B cell (primary cell): ENCODE measurements at regions not wholly inside any gene's neighbourhood (a gene's known extent, or its start where the extent isn't known, plus 50 kb on each side); places are given as distances from the start of the nearest gene placed in this dataset.
"Not testable (repeated sequence)": the region's sequence is repeated elsewhere in the genome, so short reads cannot be mapped to it uniquely, and the experiment has no call there.

Experiments used
- ATAC-seq: fragments of 200-7000 bp; cut with Tn5 transposase; one replicate; pipeline ENCODE4 v1.10.0; 2021; ENCODE audit warnings: low read depth, mild to moderate bottlenecking, moderate number of reproducible peaks, moderate library complexity
- CTCF ChIA-PET: fragments of 350-600 bp; sonication (Branson Sonifier 250); formaldehyde crosslinking; loops from one replicate; lab custom pipeline; 2021; ENCODE audit warnings: antibody characterized with exemption, inconsistent platforms; lab: Charles Lee
- POLR2A ChIA-PET: fragments of 350-600 bp; sonication (Branson Sonifier 250); formaldehyde crosslinking; loops from one replicate; lab custom pipeline; 2021; ENCODE audit warnings: antibody characterized with exemption; lab: Charles Lee
- DNase-seq: peaks from one replicate; pipeline ENCODE4 v3.0.0; 2013
- H2AFZ ChIP-seq: 2 replicates; pipeline ENCODE4 v1.6.1; 2012; ENCODE audit warnings: mild to moderate bottlenecking, low read depth, low read length; ENCODE audit not compliant: insufficient read depth, poor library complexity, severe bottlenecking
- H3K27ac ChIP-seq, 2 donors: 1 replicate in 1 of 2; 2 replicates in 1 of 2; pipeline ENCODE4 v1.5.1; 2012 to 2013; ENCODE audit warnings: low read length in 2 of 2, mild to moderate bottlenecking in 2 of 2, moderate library complexity in 1 of 2
- H3K27me3 ChIP-seq, 4 experiments: fragments of 200-600 bp in 1 of 4; sonication (generic) in 1 of 4; replicated peaks in 1 of 4; 1 replicate in 2 of 4; 2 replicates in 2 of 4; pipeline versions ENCODE4 v1.6.1 to v1.7.0; 2013 to 2016; ENCODE audit warnings: low read length in 3 of 4, mild to moderate bottlenecking in 2 of 4, mixed read lengths in 1 of 4, moderate library complexity in 1 of 4; ENCODE audit not compliant: insufficient read depth in 4 of 4, control insufficient read depth in 3 of 4; ENCODE audit errors: control extremely low read depth in 1 of 4
- H3K36me3 ChIP-seq, 2 experiments: replicated peaks in 1 of 2; 1 replicate in 1 of 2; 2 replicates in 1 of 2; pipeline versions ENCODE4 v1.6.1 to v1.7.1; 2013; ENCODE audit warnings: low read length in 1 of 2; ENCODE audit not compliant: insufficient read depth in 2 of 2, control insufficient read depth in 1 of 2; ENCODE audit errors: control extremely low read depth in 1 of 2, extremely low read depth in 1 of 2
- H3K4me1 ChIP-seq, 2 donors: fragments of 200-600 bp in 1 of 2; sonication (generic) in 1 of 2; 1 replicate in 1 of 2; 2 replicates in 1 of 2; pipeline versions ENCODE4 v1.5.1 to v1.6.1; 2013 to 2017; ENCODE audit warnings: low read length in 2 of 2; ENCODE audit not compliant: control insufficient read depth in 2 of 2, insufficient read depth in 2 of 2
- H3K4me2 ChIP-seq: replicated peaks from 2 replicates; pipeline ENCODE3; 2012; ENCODE audit warnings: mild to moderate bottlenecking, low read depth, low read length; ENCODE audit not compliant: poor library complexity, severe bottlenecking
- H3K4me3 ChIP-seq, 5 experiments: fragments of 200-600 bp in 1 of 5; sonication (generic) in 1 of 5; 1 replicate in 3 of 5; 2 replicates in 2 of 5; pipeline versions ENCODE4 v1.5.1 to v1.7.0; 2011 to 2016; ENCODE audit warnings: low read length in 4 of 5, mild to moderate bottlenecking in 4 of 5, low read depth in 2 of 5, control low read depth in 1 of 5, moderate library complexity in 1 of 5; ENCODE audit not compliant: insufficient read depth in 1 of 5; ENCODE audit errors: control extremely low read depth in 1 of 5, extremely low read depth in 1 of 5
- H3K79me2 ChIP-seq: fragments of 200-600 bp; sonication (generic); one replicate; pipeline ENCODE4 v1.6.0; 2016; ENCODE audit warnings: low read length; ENCODE audit not compliant: control insufficient read depth, insufficient read depth
- H3K9ac ChIP-seq: fragments of 200-600 bp; sonication (generic); 2 replicates; pipeline ENCODE4 v1.6.1; 2017; ENCODE audit warnings: mild to moderate bottlenecking, low read length, moderate library complexity
- H3K9me3 ChIP-seq, 3 donors: one replicate each; pipeline versions ENCODE4 v1.6.1 to v1.7.1; 2013; ENCODE audit warnings: low read length in 2 of 3; ENCODE audit not compliant: control insufficient read depth in 2 of 3, insufficient read depth in 1 of 3; ENCODE audit errors: control extremely low read depth in 1 of 3
- H4K20me1 ChIP-seq: 2 replicates; pipeline ENCODE4 v1.6.0; 2012; ENCODE audit warnings: mild to moderate bottlenecking, low read length; ENCODE audit not compliant: insufficient read depth, control insufficient read depth, poor library complexity, severe bottlenecking
- H3K27ac Mint-ChIP-seq: one replicate; pipeline ENCODE4 v1.8.0; 2021; ENCODE audit warnings: mixed read lengths
- H3K27me3 Mint-ChIP-seq: one replicate; pipeline ENCODE4 v1.8.0; 2021; ENCODE audit warnings: mixed read lengths
- H3K4me1 Mint-ChIP-seq: one replicate; pipeline ENCODE4 v1.8.0; 2021; ENCODE audit warnings: mixed read lengths
- H3K4me3 Mint-ChIP-seq: one replicate; pipeline ENCODE4 v1.8.0; 2021; ENCODE audit warnings: mixed read lengths
- H3K9me3 Mint-ChIP-seq: one replicate; pipeline ENCODE4 v1.8.0; 2022; ENCODE audit warnings: mixed read lengths; ENCODE audit not compliant: insufficient read depth
- EZH2 ChIP-seq: IDR thresholded peaks from 2 replicates; pipeline ENCODE4 v1.6.1; 2012; ENCODE audit warnings: borderline replicate concordance, low read depth, mild to moderate bottlenecking, moderate library complexity, low read length; ENCODE audit not compliant: insufficient read depth, poor library complexity, severe bottlenecking
- WGBS: methylation state at CpG from one replicate; pipeline ENCODE4 v1.1.5; 2013; ENCODE audit warnings: missing lambda C conversion rate; ENCODE audit not compliant: insufficient coverage; 5-methylcytosine and 5-hydroxymethylcytosine counted together
- intact Hi-C: fragments of 100-400 bp; cut with micrococcal nuclease; formaldehyde crosslinking; loops from one replicate; pipeline ENCODE4 v1.10.0; 2022
- TF ChIP-seq, protein P1 (sequence below): fragments of 200-600 bp; IDR thresholded peaks from one replicate; pipeline ENCODE4 v1.8.0; 2022; ENCODE audit warnings: antibody characterized with exemption, mild to moderate bottlenecking

DNA sequence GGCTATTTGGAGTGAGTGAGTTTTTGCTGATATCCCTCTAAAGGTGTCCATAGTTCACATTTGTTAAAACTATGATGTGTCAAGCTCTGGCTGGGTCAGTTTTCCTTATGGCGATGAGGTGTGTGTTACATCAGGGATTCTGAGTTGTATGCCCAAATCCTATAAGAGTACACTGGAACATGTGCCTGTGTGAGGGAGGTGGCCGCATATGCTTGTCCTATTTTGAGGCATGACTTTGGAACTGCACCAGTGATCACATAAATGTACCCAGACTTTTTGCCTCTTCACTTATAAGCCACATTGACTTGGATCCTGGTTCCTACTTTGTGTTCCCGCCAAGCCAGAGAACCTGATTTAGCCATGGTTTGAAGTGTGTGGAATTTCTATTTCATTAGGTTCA lies 140.3 kb upstream of the RXFP2 start:
- no peak overlapping the region for H3K4me3 ChIP-seq
- H3K79me2 ChIP-seq, result no peaks in the 10 kb centered on the region
- no peaks in the 10 kb centered on the region for H3K4me1 ChIP-seq
- ATAC-seq (no peak), DNase-seq (no peak)
- intact Hi-C loops, result no loop called here
- H3K4me2 ChIP-seq, result no peak overlapping the region
- H3K36me3 ChIP-seq, result no peaks in the 10 kb centered on the region
- H4K20me1 ChIP-seq, result no peaks in the 10 kb centered on the region
- H3K27ac ChIP-seq, result no peak overlapping the region
- POLR2A ChIA-PET, result no interaction called here
- CTCF ChIA-PET, result no interaction called here
- H3K9ac ChIP-seq, result no peak overlapping the region
- no peaks in the 10 kb centered on the region for H3K4me1 Mint-ChIP-seq
- no peaks in the 10 kb centered on the region for H3K27me3 Mint-ChIP-seq
- H3K9me3 ChIP-seq, result no peaks in the 10 kb centered on the region
- H3K9me3 Mint-ChIP-seq, result no peaks in the 10 kb centered on the region
- no peak overlapping the region for H3K4me3 Mint-ChIP-seq
- no peak for TF ChIP-seq EZH2
- TF ChIP-seq, protein P1, sequence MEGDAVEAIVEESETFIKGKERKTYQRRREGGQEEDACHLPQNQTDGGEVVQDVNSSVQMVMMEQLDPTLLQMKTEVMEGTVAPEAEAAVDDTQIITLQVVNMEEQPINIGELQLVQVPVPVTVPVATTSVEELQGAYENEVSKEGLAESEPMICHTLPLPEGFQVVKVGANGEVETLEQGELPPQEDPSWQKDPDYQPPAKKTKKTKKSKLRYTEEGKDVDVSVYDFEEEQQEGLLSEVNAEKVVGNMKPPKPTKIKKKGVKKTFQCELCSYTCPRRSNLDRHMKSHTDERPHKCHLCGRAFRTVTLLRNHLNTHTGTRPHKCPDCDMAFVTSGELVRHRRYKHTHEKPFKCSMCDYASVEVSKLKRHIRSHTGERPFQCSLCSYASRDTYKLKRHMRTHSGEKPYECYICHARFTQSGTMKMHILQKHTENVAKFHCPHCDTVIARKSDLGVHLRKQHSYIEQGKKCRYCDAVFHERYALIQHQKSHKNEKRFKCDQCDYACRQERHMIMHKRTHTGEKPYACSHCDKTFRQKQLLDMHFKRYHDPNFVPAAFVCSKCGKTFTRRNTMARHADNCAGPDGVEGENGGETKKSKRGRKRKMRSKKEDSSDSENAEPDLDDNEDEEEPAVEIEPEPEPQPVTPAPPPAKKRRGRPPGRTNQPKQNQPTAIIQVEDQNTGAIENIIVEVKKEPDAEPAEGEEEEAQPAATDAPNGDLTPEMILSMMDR, result no peak
- H3K27me3 ChIP-seq, result no peaks in the 10 kb centered on the region
- H2AFZ ChIP-seq, result no peak overlapping the region
- H3K27ac Mint-ChIP-seq, result no peak overlapping the region
- WGBS, result no CpG with 5 or more reads among the region's 3 CpGs

DNA sequence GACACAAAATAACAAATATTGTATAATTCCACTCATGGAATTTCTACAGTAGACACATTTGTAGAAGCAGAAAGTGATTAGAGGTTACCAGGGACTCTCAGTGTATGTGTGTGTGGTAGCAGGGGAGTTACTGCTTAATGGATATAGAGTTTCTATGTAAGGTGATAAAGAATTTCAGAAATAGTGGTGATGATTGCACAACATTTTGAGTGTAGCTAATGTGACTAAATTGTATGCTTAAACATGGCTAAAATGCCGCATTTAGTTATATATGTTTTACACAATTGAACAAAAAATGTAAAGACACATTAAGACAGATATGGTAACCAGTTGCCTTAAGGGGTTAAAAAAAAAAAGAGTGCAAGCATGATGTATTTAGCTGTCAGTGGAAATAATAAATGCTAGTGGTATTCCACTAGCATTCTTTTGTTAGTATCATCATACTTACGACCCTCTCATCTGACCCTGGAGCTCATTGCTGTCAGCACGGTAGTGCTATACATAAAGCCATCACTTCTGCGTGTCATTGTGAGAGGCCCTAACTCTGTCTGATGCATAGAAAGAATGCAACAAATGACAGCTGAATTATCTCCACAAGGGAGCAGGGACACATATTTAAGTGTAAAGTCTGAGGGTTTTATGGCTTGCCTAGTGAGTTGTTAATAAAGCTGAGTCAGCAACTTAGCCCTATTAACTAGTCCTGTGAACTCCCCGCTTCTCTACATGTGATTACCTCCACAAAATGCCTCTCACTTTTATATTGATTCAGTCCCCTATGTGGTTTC lies 134.1 kb upstream of the RXFP2 start:
- TF ChIP-seq, protein P1, result no peak
- no peak for TF ChIP-seq EZH2
- Histone ChIP-seq H2AFZ (no peak overlapping the region), H3K27me3 (no peaks in the 10 kb centered on the region), H3K9me3 (no peaks in the 10 kb centered on the region), H3K4me2 (no peak overlapping the region), H3K79me2 (no peaks in the 10 kb centered on the region), H4K20me1 (no peaks in the 10 kb centered on the region), H3K36me3 (no peaks in the 10 kb centered on the region), H3K27ac (no peak overlapping the region), H3K4me3 (no peak overlapping the region), H3K4me1 (no peaks in the 10 kb centered on the region), H3K9ac (no peak overlapping the region)
- intact Hi-C loops, result no loop called here
- POLR2A ChIA-PET, result no interaction called here
- ATAC-seq (no peak), DNase-seq (no peak)
- Mint-ChIP-seq H3K4me3 (no peak overlapping the region), H3K4me1 (no peaks in the 10 kb centered on the region), H3K27ac (no peak overlapping the region), H3K9me3 (no peaks in the 10 kb centered on the region), H3K27me3 (no peaks in the 10 kb centered on the region)
- no CpG with 5 or more reads among the region's 5 CpGs for WGBS
- CTCF ChIA-PET, result interaction anchor here (0.7 kb wide), 1 partner anchor 21 kb away, joined by 3 read pairs; no protein-coding TSS in a partner anchor

DNA sequence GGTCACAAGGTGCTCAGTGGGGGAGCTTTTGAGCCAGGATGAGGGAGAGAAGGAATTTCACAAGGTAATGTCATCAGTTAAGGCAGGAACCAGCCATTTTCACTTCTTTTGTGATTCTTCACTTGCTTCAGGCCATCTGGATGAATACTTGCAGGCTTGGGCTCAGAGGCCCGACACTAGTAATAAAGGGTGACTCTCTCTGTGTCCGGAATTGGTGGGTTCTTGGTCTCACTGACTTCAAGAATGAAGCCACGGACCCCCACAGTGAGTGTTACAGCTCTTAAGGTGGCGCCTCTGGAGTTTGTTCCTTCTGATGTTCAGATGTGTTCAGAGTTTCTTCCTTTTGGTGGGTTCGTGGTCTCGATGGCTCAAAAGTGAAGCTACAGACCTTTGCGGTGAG lies 131.8 kb upstream of the RXFP2 start:
- POLR2A ChIA-PET, intact Hi-C loops, H3K4me1 ChIP-seq, DNase-seq, H3K27ac Mint-ChIP-seq, H3K27me3 Mint-ChIP-seq, H3K4me2 ChIP-seq, H3K27me3 ChIP-seq, H3K9me3 ChIP-seq, H3K36me3 ChIP-seq, H3K4me3 ChIP-seq, H3K4me1 Mint-ChIP-seq, H3K9ac ChIP-seq, H4K20me1 ChIP-seq, CTCF ChIA-PET, ATAC-seq, H3K27ac ChIP-seq, H3K4me3 Mint-ChIP-seq, H2AFZ ChIP-seq, H3K79me2 ChIP-seq, H3K9me3 Mint-ChIP-seq: not testable (repeated sequence)
- WGBS, result 83% methylated on average over 3 of the region's 7 CpGs
